Left ventricle myocardium inferior (tissue), 1 donor: ENCODE measurements at regions not wholly inside any gene's neighbourhood (a gene's known extent, or its start where the extent isn't known, plus 50 kb on each side); places are given as distances from the start of the nearest gene placed in this dataset.

Source experiments
- DNase-seq: peaks from one replicate; pipeline ENCODE4 v3.0.0-alpha.2; 2020
- H3K27ac ChIP-seq: fragments of 200-600 bp; replicated peaks from 2 replicates; pipeline ENCODE4 v1.8.0; 2021
- H3K27me3 ChIP-seq: fragments of 200-600 bp; 2 replicates; pipeline ENCODE4 v1.8.0; 2021; ENCODE audit warnings: low read depth
- H3K36me3 ChIP-seq: fragments of 200-600 bp; 2 replicates; pipeline ENCODE4 v1.8.0; 2021
- H3K4me1 ChIP-seq: fragments of 200-600 bp; 2 replicates; pipeline ENCODE4 v1.8.0; 2021
- H3K4me3 ChIP-seq: fragments of 200-600 bp; 2 replicates; pipeline ENCODE4 v1.8.0; 2021; ENCODE audit warnings: mild to moderate bottlenecking, moderate library complexity
- H3K9me3 ChIP-seq: fragments of 200-600 bp; replicated peaks from 2 replicates; pipeline ENCODE4 v1.8.0; 2021
- CTCF ChIP-seq: fragments of 200-600 bp; IDR thresholded peaks from 2 replicates; pipeline ENCODE4 v1.8.0; 2021; ENCODE audit warnings: antibody characterized with exemption, mild to moderate bottlenecking, borderline replicate concordance
- intact Hi-C: fragments of 100-400 bp; cut with micrococcal nuclease; formaldehyde crosslinking; loops from one replicate; pipeline ENCODE4 v1.11.0; 2022
- donor health status: DM: no; HTN: yes; CAD: no; lungs with severe emphysema.

GRCh38 chr7:13793926-13794325, 195.5 kb downstream of the ETV1 start:
- Histone ChIP-seq H3K4me3 (no peak overlapping the region), H3K27me3 (no peaks in the 10 kb centered on the region), H3K4me1 (no peaks in the 10 kb centered on the region), H3K27ac (no peak overlapping the region), H3K9me3 (no peaks in the 10 kb centered on the region), H3K36me3 (no peaks in the 10 kb centered on the region)
- TF ChIP-seq CTCF: no peak
- intact Hi-C loops: no loop called here
- DNase-seq: no peak

DNA sequence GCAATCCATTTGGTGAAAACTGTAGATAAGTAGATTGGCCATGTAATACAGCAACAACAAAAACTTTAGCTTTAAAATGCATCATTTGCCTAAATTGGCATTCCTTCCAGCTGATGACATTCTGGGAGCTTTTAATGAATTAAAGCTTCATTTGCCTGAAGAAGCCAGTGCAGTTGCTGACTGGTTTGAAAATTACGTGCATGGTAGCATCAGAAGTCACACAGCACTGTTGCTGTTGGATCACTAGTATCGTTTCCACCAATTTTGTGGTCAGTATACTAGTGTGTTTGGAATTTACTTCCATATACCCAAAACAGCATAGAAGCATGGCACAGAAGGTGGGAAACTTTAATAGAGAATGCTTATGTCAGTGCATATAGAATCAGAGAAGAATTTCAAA, 194.9 kb downstream of the ETV1 start:
- H3K4me3 ChIP-seq: no peak overlapping the region
- H3K9me3 ChIP-seq: no peaks in the 10 kb centered on the region
- no peak overlapping the region for H3K27ac ChIP-seq
- H3K4me1 ChIP-seq: no peaks in the 10 kb centered on the region
- TF ChIP-seq CTCF: no peak
- H3K36me3 ChIP-seq: no peaks in the 10 kb centered on the region
- H3K27me3 ChIP-seq: no peaks in the 10 kb centered on the region
- DNase-seq: no peak
- intact Hi-C loops: no loop called here

DNA sequence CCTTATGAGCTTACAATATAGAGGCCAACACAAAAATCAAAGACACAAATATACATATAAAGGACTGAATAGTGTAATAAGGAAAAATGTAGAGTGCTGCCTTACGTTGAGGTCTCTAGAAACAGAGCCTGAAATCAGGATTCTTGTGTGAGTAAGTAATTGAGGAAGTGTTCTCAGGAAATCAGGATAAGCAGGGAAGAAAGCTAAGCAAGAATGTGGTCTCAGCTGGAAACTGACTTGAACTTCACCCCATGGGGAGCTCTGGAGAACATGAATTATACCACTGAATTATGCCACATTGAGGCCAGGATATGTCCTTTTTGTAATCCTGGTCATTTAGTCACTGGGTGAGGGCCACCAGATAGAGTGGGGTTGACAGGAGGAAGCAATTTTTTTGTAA, 191.9 kb downstream of the ETV1 start:
- Histone ChIP-seq H3K27ac (no peak overlapping the region), H3K27me3 (no peaks in the 10 kb centered on the region), H3K36me3 (no peaks in the 10 kb centered on the region), H3K4me1 (no peaks in the 10 kb centered on the region), H3K9me3 (no peaks in the 10 kb centered on the region), H3K4me3 (no peak overlapping the region)
- TF ChIP-seq CTCF: no peak
- intact Hi-C loops: no loop called here
- DNase-seq: no peak

DNA sequence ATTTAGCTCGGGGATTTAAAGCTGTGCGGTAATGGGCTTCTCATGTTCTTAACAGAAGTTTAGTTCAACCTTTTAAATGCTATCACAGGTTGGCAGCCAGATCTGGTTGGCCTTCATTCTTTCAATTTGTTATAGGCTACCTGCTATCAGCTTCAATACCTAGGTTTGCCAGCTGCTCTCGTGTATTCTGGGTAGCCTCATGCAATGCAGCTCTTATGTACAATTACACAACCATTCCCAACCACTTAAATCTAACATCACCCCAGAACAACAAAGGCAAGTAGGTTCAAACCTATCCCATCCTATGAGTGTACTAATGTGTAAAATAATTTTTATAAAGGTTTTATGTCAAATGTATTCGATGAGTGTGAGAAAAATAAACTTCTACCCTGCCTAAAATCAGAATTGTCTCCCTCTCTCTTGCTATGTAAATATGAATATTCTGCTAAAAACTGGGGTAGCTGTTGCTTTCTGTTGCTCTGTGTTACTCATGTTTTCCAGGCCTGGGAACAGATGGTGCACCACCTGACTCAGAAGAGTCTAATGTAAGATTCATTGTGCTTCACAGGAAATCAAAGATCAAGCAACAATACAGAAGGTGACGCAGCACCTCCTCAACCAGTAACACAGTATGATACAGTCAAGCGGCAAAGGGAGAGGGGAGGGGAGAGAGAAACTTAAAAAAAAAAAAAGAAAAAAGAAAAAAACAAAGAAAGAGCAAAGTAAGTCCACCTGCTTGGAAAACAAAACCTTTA, 188.6 kb downstream of the ETV1 start:
- no peak for TF ChIP-seq CTCF

GRCh38 chr7:13801669-13802068, 187.8 kb downstream of the ETV1 start:
- DNase-seq: no peak
- intact Hi-C loops: no loop called here
- TF ChIP-seq CTCF: no peak
- H3K27ac ChIP-seq: no peak overlapping the region
- H3K9me3 ChIP-seq: no peaks in the 10 kb centered on the region
- H3K27me3 ChIP-seq: no peaks in the 10 kb centered on the region
- no peaks in the 10 kb centered on the region for H3K4me1 ChIP-seq
- no peak overlapping the region for H3K4me3 ChIP-seq
- H3K36me3 ChIP-seq: no peaks in the 10 kb centered on the region

More for the DNA sequence above, 188.6 kb downstream of the ETV1 start:
- no peak for DNase-seq
- Histone ChIP-seq H3K36me3 (no peaks in the 10 kb centered on the region), H3K4me1 (no peaks in the 10 kb centered on the region), H3K4me3 (no peak overlapping the region), H3K9me3 (no peaks in the 10 kb centered on the region), H3K27me3 (no peaks in the 10 kb centered on the region), H3K27ac (no peak overlapping the region)
- intact Hi-C loops: no loop called here
